SK-N-SH treated with all-trans-retinoic acid at 6 μM for 48 hours (cell line): ENCODE measurements at regions not wholly inside any gene's neighbourhood (a gene's known extent, or its start where the extent isn't known, plus 50 kb on each side); places are given as distances from the start of the nearest gene placed in this dataset.

Experiments
- ATAC-seq: fragments of 200-7000 bp; cut with Tn5 transposase; 3 replicates; pipeline ENCODE4 v1.9.1; 2020; ENCODE audit warnings: mild to moderate bottlenecking, moderate library complexity
- ARNTL ChIP-seq: fragments of 450-650 bp; formaldehyde crosslinking; IDR thresholded peaks from 2 replicates; pipeline ENCODE4 v1.5.0; 2020; ENCODE audit warnings: low read depth, mild to moderate bottlenecking, moderate library complexity, borderline replicate concordance
- BACH2 ChIP-seq: fragments of 250-450 bp; sonication (Bioruptor Pico); IDR thresholded peaks from 2 replicates; pipeline ENCODE4 v1.9.0; 2021; ENCODE audit warnings: mild to moderate bottlenecking, borderline replicate concordance
- CREB5 ChIP-seq: fragments of 250-450 bp; sonication (Bioruptor Pico); IDR thresholded peaks from 2 replicates; pipeline ENCODE4 v1.5.1; 2020; ENCODE audit warnings: low read depth, mild to moderate bottlenecking, moderate library complexity
- CSDC2 ChIP-seq: fragments of 250-450 bp; sonication (Bioruptor Pico); IDR thresholded peaks from 2 replicates; pipeline ENCODE4 v1.5.0; 2020; ENCODE audit warnings: mild to moderate bottlenecking, moderate library complexity
- GLIS3 ChIP-seq: fragments of 250-450 bp; sonication (Bioruptor Pico); IDR thresholded peaks from 2 replicates; pipeline ENCODE4 v1.5.0; 2020; ENCODE audit warnings: mild to moderate bottlenecking, moderate library complexity
- ISL1 ChIP-seq: fragments of 250-450 bp; sonication (Bioruptor Pico); IDR thresholded peaks from 2 replicates; pipeline ENCODE4 v2.1.2; 2022; ENCODE audit warnings: mild to moderate bottlenecking, moderate library complexity
- OSR1 ChIP-seq: fragments of 250-450 bp; sonication (Bioruptor Pico); IDR thresholded peaks from 2 replicates; pipeline ENCODE4 v1.8.0; 2022; ENCODE audit warnings: moderate library complexity, mild to moderate bottlenecking, inconsistent platforms
- PATZ1 ChIP-seq: fragments of 250-450 bp; sonication (Bioruptor Pico); IDR thresholded peaks from 2 replicates; pipeline ENCODE4 v1.8.0; 2020; ENCODE audit warnings: mild to moderate bottlenecking, moderate library complexity, borderline replicate concordance
- POU6F1 ChIP-seq: fragments of 250-450 bp; sonication (Bioruptor Pico); IDR thresholded peaks from 2 replicates; pipeline ENCODE4 v1.8.0; 2021; ENCODE audit warnings: low read depth, mild to moderate bottlenecking, moderate library complexity, borderline replicate concordance
- PPARA ChIP-seq: fragments of 250-450 bp; sonication (Bioruptor Pico); IDR thresholded peaks from 2 replicates; pipeline ENCODE4 v1.5.0; 2020; ENCODE audit warnings: mild to moderate bottlenecking, borderline replicate concordance
- RARB ChIP-seq: fragments of 250-450 bp; sonication (Bioruptor Pico); IDR thresholded peaks from 2 replicates; pipeline ENCODE4 v1.8.0; 2021; ENCODE audit warnings: mild to moderate bottlenecking, moderate library complexity
- SNAI2 ChIP-seq: fragments of 250-450 bp; sonication (Bioruptor Pico); IDR thresholded peaks from 2 replicates; pipeline ENCODE4 v1.5.0; 2020; ENCODE audit warnings: mild to moderate bottlenecking, moderate library complexity
- TCF4 ChIP-seq: fragments of 250-450 bp; sonication (Bioruptor Pico); IDR thresholded peaks from 2 replicates; pipeline ENCODE4 v1.8.0; 2021; ENCODE audit warnings: mild to moderate bottlenecking, moderate library complexity, borderline replicate concordance
- TOX ChIP-seq: fragments of 250-450 bp; sonication (Bioruptor Pico); IDR thresholded peaks from 2 replicates; pipeline ENCODE4 v1.8.0; 2021; ENCODE audit warnings: mild to moderate bottlenecking, moderate library complexity, borderline replicate concordance
- TSHZ2 ChIP-seq: fragments of 250-450 bp; sonication (Bioruptor Pico); IDR thresholded peaks from 2 replicates; pipeline ENCODE4 v1.5.0; 2020; ENCODE audit warnings: mild to moderate bottlenecking, moderate library complexity
- ZC3H10 ChIP-seq: fragments of 250-450 bp; sonication (Bioruptor Pico); IDR thresholded peaks from 2 replicates; pipeline ENCODE4 v1.5.1; 2021; ENCODE audit warnings: mild to moderate bottlenecking, moderate library complexity
- ZFP3 ChIP-seq: fragments of 250-450 bp; sonication (Bioruptor Pico); IDR thresholded peaks from 2 replicates; pipeline ENCODE4 v1.5.0; 2020; ENCODE audit warnings: mild to moderate bottlenecking, moderate library complexity
- ZFP30 ChIP-seq: fragments of 450-650 bp; formaldehyde crosslinking; IDR thresholded peaks from 2 replicates; pipeline ENCODE4 v1.5.0; 2022; ENCODE audit warnings: mild to moderate bottlenecking, moderate library complexity
- ZNF565 ChIP-seq: fragments of 450-650 bp; formaldehyde crosslinking; conservative IDR thresholded peaks from 2 replicates; pipeline ENCODE4 v1.5.0; 2020; ENCODE audit warnings: low read depth, mild to moderate bottlenecking, moderate library complexity
- ZNF70 ChIP-seq: fragments of 450-650 bp; formaldehyde crosslinking; IDR thresholded peaks from 2 replicates; pipeline ENCODE4 v1.5.0; 2020; ENCODE audit warnings: mild to moderate bottlenecking, moderate library complexity
- ZNF8 ChIP-seq: fragments of 450-650 bp; formaldehyde crosslinking; IDR thresholded peaks from 2 replicates; pipeline ENCODE4 v1.5.0; 2020; ENCODE audit warnings: mild to moderate bottlenecking, moderate library complexity

GRCh38 chr10:91149550-91149949 is 70.9 kb upstream of the PCGF5 start (continued):
- no peak for TF ChIP-seq POU6F1 (CRISPR knock-in tag)
- no peak for TF ChIP-seq RARB (CRISPR knock-in tag)
- TF ChIP-seq ZFP3 (CRISPR knock-in tag): no peak
- TF ChIP-seq CSDC2 (CRISPR knock-in tag): no peak
- no peak for TF ChIP-seq OSR1 (CRISPR knock-in tag)
- TF ChIP-seq PPARA (CRISPR knock-in tag): no peak
- no peak for TF ChIP-seq ZFP30 (CRISPR knock-in tag)
- TF ChIP-seq ZC3H10: no peak
- no peak for TF ChIP-seq ZNF70 (CRISPR knock-in tag)
- TF ChIP-seq, all 23 proteins: peak for 0

- TF ChIP-seq ISL1 (no peak), SNAI2 (no peak), CSDC2 (CRISPR knock-in tag) (no peak), ZNF565 (CRISPR knock-in tag) (no peak), CREB5 (no peak), GLIS3 (CRISPR knock-in tag) (no peak), RARB (CRISPR knock-in tag) (no peak), BACH2 (CRISPR knock-in tag) (no peak), ZNF70 (CRISPR knock-in tag) (no peak), ZFP30 (CRISPR knock-in tag) (no peak), PATZ1 (CRISPR knock-in tag) (no peak), TSHZ2 (CRISPR knock-in tag) (no peak), ZNF8 (CRISPR knock-in tag) (no peak), TCF4 (CRISPR knock-in tag) (no peak)
- ATAC-seq: no peak
Observed at GRCh38 chr10:91150631-91151030, 69.8 kb upstream of the PCGF5 start.

- TF ChIP-seq TOX (CRISPR knock-in tag): no peak
- no peak for TF ChIP-seq ZFP3 (CRISPR knock-in tag)
- no peak for TF ChIP-seq PPARA (CRISPR knock-in tag)
- no peak for ATAC-seq
Observed at GRCh38 chr10:91153508-91153907, 67.0 kb upstream of the PCGF5 start.

GRCh38 chr10:91154842-91155241 is 65.6 kb upstream of the PCGF5 start:
- TF ChIP-seq CSDC2 (CRISPR knock-in tag) (no peak), POU6F1 (CRISPR knock-in tag) (no peak), ZNF70 (CRISPR knock-in tag) (no peak), ZNF565 (CRISPR knock-in tag) (no peak), RARB (CRISPR knock-in tag) (no peak), BACH2 (CRISPR knock-in tag) (no peak), GLIS3 (CRISPR knock-in tag) (no peak), PPARA (CRISPR knock-in tag) (no peak), ARNTL (CRISPR knock-in tag) (no peak), ZFP3 (CRISPR knock-in tag) (no peak)
- TF ChIP-seq, all 23 proteins: peak for 0
- no peak for ATAC-seq
